ENCODE measurements at regions not wholly inside any gene's neighbourhood (a gene's known extent, or its start where the extent isn't known, plus 50 kb on each side); places are given as distances from the start of the nearest gene placed in this dataset.
"Not testable (repeated sequence)": the region's sequence is repeated elsewhere in the genome, so short reads cannot be mapped to it uniquely, and the experiment has no call there.

DNA sequence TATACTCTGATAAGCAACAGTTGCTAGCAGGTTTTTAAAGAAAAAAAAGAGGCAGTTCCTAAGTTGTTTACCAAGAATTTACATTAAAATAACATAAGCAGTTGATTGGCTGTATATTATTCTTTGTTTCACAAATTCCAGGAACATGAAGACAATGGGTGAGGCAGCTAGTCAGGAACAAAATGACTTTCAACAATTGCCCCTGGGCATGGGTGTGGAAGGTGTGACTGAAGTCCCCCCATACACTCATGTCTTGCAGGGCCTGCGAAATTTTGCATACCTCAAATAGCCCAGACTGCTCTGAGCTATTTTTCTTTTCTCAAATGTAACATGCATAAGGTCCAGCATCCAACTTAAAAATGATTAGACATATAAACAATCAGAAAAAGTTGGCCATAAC is 267.2 kb upstream of the DIO3 start:
- no peak for DNase-seq

DNA sequence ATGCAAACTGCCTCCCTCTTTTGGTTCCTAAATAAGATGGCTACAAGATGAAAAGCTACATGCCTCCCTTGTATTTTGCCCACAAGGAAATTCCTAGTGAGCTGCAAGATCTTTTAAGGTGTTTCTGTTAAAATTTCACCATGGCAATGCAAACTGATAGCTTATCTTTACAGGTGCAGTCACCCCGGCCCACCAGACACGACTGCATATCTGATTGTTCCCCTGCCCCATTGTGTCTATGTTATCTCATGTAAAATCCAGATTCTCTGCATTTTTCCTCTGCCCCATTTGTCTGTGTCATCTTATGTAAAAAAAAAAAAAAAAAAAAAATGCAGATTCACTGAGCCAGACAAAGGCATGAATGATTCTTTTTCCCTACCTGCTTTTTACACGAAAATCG is 261.5 kb upstream of the DIO3 start:
- not testable (repeated sequence) for DNase-seq

DNA sequence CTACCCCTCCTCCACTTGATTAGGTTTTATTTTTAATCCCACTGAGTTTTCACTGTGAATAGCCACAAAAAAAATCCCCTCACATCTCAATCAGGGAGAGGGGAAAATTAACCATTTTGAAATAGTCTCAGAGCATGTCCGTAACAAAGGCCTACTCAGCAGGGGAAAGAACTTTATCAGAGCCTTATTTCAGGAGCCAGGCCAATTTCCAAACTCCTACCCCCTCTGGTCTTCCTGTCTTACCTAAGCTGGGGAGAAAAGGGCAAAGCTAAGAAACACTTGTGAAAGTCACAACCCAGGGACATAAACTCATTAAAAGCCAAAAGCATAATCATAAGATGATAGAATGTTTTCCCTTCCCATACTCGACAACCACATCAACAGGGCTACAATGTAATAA is 260.3 kb upstream of the DIO3 start:
- no peak for DNase-seq

DNA sequence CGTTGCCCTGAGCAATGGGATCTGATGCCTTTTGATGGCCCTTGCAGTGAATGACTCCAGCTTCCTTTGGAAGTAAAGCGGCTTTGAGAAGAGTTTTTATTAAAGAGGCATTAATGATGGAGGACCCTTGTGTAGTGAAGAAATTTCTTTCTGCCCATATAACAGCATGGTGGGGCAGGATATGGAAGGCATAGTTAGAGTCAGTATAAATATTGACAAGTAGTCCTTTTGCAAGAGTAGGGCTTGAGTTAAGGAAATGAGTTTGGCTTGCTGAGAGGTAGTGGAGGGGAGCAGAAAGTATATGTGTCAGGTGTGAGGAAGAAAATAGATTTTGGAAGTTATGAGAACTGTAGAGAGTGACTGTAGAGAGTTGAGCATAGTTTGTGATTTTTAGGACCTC is 254.1 kb upstream of the DIO3 start:
- not testable (repeated sequence) for DNase-seq

DNA sequence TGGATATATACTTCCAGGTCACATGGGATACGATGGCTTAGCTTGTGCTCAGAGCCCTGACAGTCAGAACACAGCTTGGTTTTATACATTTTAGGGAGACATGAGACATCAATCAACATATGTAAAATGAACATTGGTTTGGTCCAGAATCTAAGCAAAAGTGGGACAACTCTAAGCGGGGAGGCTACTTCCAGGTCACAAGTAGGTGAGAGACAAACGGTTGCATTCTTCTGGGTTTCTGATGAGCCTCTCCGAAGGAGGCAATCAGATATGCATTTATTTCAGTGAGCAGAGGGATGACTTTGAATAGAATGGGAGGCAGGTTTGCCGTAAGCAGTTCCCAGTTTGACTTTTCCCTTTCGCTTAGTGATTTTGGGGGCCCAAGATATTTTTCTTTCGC is 250.1 kb upstream of the DIO3 start:
- DNase-seq = not testable (repeated sequence)

DNA sequence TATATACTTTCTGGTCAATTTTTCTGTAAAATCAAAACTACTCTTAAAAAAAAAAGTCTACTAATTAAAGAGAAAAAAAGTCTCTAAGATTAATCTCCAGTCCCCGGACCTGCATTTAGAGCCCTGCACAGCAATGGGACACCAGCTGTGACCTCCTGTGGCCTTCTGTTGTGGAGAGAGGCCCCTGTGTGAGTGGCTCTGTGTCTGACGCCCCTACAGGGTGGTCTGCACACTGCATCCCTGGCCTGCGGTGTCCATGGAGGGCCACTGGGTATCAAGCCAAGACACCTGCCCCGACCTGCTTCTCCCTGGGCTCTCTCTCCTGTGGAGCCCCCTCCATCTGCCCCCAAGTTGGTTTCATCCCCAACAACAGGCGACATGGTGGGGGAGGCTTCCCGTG is 248.0 kb upstream of the DIO3 start:
- no peak for DNase-seq

DNA sequence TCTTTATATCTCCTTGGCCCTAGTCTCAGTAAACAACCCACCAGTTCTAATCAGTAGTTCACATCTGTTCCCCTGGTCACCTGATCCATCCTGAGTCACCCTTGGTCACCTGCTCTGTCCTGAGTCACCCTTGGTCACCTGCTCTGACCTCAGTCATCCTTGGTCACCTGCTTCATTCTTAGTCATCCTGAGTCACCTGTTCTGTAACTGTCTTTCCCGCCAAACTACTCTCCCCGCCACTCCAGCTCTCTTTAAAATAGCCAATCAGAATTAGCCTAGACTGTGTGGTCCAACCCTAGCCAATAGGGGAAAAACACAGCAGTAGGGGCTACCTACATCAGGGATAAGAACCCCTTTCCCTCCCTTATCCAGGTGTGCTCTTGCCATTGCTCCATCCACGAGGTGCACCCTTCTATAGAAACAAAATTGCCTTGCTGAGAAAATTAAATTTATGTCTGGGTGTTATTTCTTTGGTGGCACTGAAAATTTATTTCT is 245.4 kb upstream of the DIO3 start:
- DNase-seq = no peak

DNA sequence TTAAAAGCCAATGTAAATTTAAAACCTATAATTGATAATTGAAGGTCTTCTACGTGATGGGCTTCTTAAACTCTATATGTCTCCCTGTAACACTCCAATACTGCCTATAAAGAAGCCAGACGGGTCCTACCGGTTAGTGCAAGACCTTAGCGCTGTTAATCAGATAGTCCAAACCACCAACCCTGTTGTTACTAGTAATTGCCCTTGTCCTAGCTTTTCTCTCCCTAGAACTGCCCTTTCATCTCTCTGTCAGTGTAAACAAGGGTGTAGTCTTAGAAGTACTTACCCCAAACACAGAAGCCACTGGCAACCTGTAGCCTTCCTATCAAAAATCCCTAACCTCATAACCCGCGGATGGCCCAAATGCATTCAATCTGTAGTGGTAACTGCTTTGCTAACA is 243.0 kb upstream of the DIO3 start:
- DNase-seq = no peak

DNA sequence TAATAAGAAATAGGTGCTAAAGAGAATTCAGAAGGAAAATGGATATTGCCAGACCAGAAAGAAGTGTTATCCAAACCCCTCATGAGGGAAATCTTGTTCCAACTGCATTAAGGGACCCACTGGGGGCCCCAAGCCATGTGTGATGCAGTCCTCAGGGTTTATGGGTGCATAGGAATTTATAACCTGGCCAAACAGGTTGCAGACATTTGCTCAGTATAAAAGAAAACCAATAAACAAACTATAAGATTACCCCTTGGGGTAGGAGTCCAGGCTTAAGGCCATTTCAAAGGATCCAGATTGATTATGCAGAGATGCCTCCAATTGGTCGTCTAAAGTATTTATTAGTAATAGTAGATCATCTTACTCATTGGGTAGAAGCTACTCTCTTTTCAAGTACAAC is 240.9 kb upstream of the DIO3 start:
- DNase-seq = no peak

DNA sequence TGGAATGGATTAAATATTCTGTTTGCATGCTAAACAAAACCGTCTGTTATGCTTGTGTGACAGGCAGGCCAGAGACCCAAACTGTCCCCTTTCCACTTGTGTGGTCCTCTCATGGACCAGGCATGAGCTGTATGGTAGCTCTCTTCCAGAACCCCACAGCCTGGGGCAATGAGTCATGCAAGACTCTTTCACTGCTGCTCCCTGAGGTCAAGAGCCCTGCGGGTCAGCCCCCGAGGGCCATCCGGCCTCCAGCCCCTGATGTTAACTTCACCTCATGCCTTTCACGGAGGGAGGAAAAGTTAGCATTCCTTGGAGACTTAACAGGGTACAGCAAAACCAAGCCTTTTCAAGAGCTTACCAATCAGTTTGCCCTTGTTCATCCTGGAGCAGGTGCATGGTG is 239.1 kb upstream of the DIO3 start:
- DNase-seq = no peak

DNA sequence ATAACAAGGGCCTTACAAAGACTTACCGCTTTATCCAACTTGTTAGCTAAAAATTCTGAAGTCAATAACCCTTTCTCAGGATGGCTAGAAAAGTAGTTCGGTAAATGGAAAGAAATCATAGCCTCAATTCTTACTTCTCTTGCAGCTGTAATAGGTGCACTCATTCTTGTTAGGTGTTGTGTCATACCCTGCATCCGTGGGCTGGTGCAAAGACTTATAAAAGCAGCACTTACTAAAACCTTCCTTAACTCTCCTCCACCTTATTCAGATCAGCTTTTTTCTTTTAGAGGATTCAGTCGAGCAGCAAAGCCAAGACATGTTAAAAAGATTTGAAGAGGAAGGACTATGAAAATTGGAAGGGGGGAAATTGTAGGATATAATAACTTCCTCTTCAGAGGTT is 238.2 kb upstream of the DIO3 start:
- DNase-seq = no peak

DNA sequence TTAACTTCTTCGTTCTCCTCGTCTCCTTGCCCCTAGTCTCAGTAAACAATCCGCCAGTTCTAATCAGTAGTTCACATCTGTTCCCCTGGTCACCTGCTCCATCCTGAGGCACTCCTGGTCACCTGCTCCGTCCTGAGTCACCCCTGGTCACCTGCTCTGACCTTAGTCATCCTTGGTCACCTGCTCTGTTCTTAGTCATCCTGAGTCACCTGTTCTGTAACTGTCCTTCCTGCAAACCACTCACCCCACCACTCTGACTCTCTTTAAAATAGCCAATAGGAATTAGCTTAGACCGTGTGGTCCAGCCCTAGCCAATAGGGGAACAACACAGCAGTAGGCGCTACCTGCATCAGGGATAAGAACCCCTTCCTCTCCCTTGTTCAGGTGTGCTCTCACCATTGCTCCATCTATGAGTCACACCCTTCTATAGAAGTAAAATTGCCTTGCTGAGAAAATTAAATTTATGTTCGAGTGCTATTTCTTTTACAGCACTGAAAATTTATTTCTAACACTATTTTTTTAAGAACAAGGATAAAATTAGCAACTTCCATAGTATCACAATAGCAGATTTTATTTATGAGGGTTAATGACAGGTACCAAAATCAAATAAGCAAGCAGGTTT is 237.6 kb upstream of the DIO3 start:
- DNase-seq = not testable (repeated sequence)

DNA sequence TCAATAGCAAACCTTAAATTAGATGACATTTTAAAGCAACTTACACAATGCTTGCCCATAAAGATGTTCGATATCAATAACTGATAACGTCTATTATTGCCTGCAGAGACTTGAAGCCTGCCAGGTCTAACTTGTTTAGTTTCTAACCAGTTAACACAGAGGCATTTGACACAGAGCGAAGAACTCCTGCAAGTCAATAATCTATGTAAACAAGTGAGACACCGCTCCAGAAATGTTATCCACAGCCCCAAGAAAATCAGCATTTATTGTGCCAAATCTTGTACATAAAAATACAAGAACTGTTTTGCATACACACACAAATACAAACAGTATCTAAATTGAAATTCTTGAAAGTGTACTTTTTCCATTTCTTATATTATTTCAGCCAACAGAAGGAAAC is 236.0 kb upstream of the DIO3 start:
- DNase-seq = no peak

DNA sequence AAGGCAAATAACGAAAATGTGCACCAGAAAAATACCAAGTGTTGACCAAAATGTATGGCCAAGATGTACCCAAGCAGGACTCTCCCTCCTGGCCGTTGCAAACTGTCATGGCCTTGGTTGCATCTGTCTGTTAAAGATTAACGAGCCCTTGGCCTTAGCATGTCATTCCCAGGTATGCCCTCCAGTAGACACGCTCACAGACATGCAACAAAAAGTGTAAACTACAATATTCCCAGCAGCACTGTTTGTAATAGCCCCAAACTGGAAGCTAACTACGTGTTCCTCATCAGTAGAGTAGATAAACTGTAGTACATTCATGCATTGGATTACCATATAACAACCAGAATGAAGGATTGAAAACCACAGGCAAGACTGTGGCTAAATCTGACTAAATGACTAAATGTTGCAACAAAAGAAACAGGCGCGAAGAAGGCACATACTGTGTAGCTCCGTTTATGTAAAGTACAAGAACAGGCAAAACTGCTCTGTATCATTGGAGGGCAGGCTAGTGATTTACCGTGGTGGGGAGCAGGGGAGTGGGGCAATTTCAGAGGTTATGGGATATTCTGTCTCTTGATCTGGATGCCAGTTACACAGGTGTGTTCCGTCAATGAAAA is 232.8 kb upstream of the DIO3 start:
- DNase-seq = no peak

DNA sequence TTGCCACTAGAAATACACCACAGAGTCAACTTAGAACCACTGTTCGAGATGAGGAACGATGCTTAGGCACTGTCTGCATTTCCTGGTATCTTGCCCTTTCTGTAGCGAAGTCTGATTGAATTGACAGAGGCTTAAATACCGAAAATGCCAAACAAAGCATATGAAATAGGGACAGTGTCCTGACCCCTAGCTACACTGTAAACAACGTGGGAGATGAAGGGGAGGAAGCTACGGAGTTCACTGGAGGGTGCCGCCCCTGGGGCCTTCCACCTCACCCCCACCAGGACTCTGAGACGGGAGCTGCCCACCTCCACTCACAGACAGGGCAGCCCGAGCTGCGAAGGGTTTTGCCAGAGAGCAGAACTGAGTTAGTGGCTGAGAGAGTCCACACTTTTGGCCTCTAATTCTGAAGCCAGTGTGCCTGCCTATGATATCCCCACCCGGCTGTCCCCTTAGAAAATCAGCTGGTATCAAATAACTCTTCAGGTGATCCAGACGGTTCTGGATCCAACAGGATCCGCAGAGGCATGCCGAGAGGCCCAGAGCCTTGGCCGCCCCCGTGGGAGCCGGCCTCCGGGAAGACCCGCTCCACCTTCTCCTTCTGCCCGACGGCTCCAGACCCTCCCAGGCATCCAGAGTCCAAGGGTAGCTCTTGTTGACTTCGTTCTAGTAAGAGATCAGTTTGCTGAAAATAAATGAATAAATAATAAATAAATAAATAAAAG is 230.7 kb upstream of the DIO3 start:
- no peak for DNase-seq

DNA sequence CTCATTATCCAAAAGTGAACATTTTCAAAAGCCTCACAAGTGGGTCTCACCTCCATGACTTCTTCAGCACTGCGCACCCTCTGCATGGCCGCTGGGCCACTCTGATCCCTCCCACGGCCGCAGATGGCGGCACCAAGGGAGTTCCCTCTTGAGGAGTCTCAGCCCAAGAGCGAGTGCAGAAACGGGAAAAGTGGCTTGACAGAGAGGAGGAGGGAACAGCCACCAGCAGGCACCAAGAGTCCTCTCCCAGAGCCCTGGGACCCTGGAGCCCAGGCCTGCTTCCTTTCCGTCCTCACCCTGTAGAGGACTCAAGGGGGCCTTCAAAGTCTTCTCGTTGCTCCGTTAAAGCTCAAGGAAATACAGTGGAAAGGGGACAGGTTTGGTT is 230.2 kb upstream of the DIO3 start:
- no peak for DNase-seq

DNA sequence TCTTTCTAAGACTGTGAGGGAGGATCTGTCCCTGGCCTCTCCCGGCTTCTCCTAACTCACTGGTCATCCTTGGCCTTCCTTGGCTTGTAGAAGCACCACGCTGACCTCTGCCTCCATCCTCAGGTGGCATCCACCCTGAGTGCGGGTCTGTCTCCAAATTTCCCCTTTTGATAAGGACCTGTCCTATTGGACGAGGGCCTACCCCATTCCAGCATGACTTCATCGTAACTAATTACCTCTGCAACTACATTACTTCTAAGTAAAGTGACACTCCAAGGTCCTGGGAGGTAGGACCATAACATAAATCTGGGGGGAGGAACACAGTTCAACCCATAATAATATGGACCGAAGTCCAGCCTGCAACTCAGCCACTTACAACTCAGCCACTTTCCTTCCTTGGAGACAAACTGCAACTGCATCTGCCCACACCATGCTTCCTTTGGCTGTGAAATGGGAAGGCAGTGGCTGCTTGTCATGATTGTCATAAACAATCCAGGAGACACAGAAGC is 229.6 kb upstream of the DIO3 start:
- DNase-seq = no peak

DNA sequence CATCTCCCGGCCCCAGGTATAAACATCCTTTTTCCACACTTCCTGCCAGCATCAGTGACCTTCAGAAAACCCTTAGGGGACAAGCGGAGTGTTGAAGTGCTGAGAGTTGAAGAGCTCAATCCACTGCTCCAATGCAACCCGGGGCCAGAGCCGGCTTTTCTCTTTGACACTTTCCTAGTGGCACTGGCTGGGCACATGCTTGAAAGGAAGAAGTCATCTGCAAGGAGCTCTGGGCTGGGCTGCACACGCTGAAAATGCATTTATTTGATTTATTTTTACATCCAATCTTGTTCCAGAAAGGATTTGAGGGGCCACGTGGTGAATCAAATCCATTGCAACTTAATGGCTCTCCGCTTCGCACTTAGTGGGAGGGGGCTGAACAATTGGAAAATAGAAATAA is 229.0 kb upstream of the DIO3 start:
- no peak for DNase-seq

DNA sequence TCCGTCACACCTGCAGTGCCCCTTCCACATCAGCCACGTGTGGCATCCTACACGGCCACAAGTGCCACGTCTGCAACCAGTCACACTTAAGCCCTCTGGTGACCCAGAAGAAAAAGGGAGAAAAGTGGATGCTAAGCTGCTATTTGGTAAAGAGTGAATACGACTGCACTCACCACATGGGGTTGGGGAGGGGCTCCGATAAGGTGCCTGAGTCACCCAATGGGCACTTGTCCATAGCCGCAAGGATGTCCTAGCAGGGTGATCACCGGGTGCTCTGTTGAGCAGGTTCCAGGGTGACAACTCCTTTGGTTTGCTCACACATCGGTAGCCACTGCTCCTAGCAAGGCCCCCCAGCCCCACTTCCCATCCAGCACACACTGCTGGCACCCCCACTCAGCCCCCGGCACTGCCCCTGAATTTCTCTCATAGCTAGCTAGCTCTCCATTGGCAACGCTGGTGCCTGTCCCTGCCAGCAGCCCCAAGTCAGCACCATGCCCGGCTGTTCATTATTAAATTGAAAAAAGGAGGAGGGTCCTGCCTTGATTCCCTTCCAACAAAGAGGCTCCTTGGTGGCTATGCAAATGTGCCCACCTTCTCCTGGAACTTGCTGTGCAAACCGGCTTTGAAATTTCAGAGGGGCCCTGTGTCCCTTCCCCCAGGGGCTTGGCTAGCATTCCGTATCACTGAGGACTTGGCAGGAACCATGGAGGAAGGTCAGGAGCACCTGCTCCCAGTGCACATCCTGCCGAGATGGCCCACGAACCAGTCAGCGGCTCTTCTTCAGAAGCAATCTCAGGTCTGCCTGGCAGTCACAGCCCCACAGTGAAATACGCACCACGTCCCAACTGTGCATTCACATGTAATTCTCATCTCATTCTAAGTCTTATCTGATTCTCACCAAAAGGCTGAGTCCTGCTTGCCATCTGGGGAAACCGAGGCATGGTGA is 227.7 kb upstream of the DIO3 start:
- no peak for DNase-seq

DNA sequence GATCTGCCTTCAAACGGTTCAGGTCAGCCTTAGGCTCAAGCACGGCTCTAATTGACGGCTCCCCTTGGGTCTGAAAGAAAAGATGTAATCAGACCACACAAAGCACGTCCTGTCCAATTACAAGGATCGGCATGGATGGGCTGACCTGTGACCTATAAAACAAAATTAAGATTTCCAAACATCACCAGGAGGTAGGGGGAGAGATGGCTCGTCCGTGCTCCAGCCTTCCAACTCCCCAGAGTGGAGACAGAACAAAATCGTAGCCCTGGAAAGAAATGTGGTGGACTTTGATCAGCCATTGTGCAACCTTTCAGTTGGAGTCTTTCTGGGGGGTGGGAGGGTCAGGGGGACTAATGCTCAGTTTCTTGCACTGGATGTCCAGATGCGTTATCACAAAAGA is 226.6 kb upstream of the DIO3 start:
- no peak for DNase-seq

DNA sequence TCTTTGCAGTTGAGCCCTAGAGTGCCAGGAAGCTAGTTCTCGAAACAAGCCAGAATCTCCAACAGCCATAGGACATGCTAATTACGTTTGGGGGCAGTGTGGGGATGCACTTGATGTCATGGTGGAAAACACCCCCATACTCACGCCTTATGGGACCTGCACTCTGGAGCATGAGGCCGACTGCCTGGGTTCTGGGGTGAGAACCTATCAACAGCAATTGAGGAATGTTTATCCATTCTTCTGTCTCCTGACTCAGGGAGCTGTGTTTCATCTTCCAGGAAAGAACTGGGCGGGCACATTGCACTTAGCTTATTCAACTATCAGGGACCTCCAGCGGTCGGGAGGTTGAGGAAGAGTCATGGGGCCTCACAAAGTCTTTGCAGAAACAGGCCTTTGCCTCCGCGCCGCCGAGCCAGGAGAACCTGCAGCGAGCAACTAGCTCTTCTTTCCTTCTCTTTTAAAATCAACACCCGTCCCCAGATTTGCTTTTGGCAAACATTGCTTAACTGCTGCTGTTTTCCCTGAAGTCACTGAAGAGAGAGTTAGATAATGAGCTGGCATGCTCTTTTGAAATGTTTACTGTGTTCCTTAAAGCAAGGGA is 226.1 kb upstream of the DIO3 start:
- DNase-seq = no peak

DNA sequence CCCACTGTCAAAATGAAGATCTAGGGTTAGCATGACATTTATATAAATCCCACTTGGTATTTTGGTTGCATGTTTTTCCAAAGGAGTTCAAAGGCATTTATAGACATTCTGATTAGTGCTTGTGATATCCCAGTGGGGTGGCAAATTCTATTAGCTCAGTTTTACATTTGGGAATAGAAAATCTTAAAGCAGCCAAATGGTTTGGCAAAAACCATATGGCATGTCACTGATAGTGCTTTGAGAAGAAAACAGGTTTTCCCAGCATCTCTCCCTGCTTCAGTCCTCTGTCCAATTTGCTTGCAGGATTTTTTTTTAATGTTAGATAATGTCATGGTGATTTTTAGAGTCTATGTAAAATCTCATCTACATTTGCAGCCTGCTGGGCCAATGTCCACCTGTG is 225.1 kb upstream of the DIO3 start:
- no peak for DNase-seq

DNA sequence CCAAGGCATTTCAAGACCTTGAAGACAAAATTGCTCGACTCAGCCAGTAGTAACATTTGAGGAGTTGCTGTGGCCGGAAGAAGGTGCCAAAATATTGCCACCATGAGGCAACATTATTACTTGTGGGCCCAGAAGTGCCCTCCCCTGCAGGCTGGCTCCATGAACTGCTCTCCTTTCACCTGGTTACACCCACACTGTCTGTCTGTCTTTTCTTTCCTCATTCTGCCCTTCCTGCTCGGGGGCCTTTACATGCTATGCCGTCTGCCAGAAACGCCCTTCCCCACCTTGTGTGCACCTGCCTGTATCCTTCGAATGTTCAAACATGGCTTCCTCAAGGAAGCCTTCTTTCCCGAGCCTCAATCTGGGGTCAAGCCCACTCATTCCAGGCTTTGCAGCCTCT is 224.2 kb upstream of the DIO3 start:
- DNase-seq = no peak

Measured in MV-4-11 (cell line).